ENCODE measurements at regions not wholly inside any gene's neighbourhood (a gene's known extent, or its start where the extent isn't known, plus 50 kb on each side); places are given as distances from the start of the nearest gene placed in this dataset.
"Not testable (repeated sequence)": the region's sequence is repeated elsewhere in the genome, so short reads cannot be mapped to it uniquely, and the experiment has no call there.

- TF ChIP-seq, protein P1, sequence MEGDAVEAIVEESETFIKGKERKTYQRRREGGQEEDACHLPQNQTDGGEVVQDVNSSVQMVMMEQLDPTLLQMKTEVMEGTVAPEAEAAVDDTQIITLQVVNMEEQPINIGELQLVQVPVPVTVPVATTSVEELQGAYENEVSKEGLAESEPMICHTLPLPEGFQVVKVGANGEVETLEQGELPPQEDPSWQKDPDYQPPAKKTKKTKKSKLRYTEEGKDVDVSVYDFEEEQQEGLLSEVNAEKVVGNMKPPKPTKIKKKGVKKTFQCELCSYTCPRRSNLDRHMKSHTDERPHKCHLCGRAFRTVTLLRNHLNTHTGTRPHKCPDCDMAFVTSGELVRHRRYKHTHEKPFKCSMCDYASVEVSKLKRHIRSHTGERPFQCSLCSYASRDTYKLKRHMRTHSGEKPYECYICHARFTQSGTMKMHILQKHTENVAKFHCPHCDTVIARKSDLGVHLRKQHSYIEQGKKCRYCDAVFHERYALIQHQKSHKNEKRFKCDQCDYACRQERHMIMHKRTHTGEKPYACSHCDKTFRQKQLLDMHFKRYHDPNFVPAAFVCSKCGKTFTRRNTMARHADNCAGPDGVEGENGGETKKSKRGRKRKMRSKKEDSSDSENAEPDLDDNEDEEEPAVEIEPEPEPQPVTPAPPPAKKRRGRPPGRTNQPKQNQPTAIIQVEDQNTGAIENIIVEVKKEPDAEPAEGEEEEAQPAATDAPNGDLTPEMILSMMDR (IDR thresholded peaks at IDR 0.05; ENCODE audit: borderline replicate concordance, control extremely low read depth, extremely low read depth, insufficient read depth, missing control alignments): no peak
- in situ Hi-C loops (cut with MboI; ENCODE audit: low sequenced_read_pairs, unreplicated experiment): no loop called here
- DNase-seq (ENCODE audit: low spot score): no peak
Observed at GRCh38 chr20:48503166-48503815, 324.5 kb downstream of the PREX1 start.

DNA sequence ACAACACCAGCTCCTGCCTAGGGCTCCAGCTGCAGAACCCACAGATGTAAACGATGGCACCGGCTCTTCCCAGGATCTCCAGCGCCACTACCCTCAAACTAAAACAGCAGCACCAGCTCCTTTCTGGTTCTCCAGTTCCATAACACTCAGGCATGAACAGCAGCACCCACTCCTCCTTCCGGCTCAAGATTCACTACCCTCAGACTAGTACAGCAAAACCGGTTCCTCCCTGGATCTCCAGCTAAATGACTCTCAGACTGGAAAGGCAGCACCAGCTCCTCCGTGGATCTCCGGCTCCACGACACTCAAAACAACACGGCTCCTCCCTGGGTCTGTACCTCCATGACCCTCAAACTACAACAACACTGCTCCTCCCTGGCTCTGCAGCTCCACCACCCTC lies 325.0 kb downstream of the PREX1 start:
- in situ Hi-C loops (cut with MboI; ENCODE audit: low sequenced_read_pairs, unreplicated experiment): no loop called here
- no peak for DNase-seq (ENCODE audit: low spot score)
- TF ChIP-seq, protein P1 (IDR thresholded peaks at IDR 0.05; ENCODE audit: borderline replicate concordance, control extremely low read depth, extremely low read depth, insufficient read depth, missing control alignments): no peak

DNA sequence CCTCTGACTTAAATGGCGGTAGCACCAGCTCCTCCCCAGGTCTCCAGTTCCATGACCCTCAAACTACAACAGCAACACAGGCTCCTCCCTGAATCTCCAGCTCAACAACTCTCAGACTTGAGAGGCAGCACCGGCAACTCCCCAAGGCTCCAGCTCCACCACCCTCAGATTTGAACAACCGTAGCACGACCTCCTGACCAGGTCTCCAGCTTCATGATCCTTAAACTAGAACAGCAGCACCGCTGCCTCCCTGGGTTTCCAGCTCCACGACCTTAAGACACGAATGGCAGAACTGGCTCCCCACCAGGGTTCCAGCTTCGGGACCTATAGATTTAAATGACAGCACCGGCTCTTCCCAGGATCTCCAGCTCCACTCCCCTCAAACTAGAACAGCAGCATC lies 325.8 kb downstream of the PREX1 start:
- in situ Hi-C loops (cut with MboI; ENCODE audit: low sequenced_read_pairs, unreplicated experiment): no loop called here
- TF ChIP-seq, protein P1 (IDR thresholded peaks at IDR 0.05; ENCODE audit: borderline replicate concordance, control extremely low read depth, extremely low read depth, insufficient read depth, missing control alignments): no peak
- no peak for DNase-seq (ENCODE audit: low spot score)

- in situ Hi-C loops (cut with MboI; ENCODE audit: low sequenced_read_pairs, unreplicated experiment); DNase-seq (ENCODE audit: low spot score): not testable (repeated sequence)
Observed at GRCh38 chr20:48500900-48501299, 326.9 kb downstream of the PREX1 start.

- in situ Hi-C loops (cut with MboI; ENCODE audit: low sequenced_read_pairs, unreplicated experiment); DNase-seq (ENCODE audit: low spot score): not testable (repeated sequence)
Observed at GRCh38 chr20:48498939-48499338, 328.9 kb downstream of the PREX1 start.

GRCh38 chr20:48498125-48498524 lies 329.7 kb downstream of the PREX1 start:
- DNase-seq (ENCODE audit: low spot score); in situ Hi-C loops (cut with MboI; ENCODE audit: low sequenced_read_pairs, unreplicated experiment): not testable (repeated sequence)

- DNase-seq (ENCODE audit: low spot score): no peak
- TF ChIP-seq, protein P1 (IDR thresholded peaks at IDR 0.05; ENCODE audit: borderline replicate concordance, control extremely low read depth, extremely low read depth, insufficient read depth, missing control alignments): no peak
- in situ Hi-C loops (cut with MboI; ENCODE audit: low sequenced_read_pairs, unreplicated experiment): no loop called here
Observed at GRCh38 chr20:48493966-48494365, 333.8 kb downstream of the PREX1 start.

- in situ Hi-C loops (cut with MboI; ENCODE audit: low sequenced_read_pairs, unreplicated experiment); DNase-seq (ENCODE audit: low spot score): not testable (repeated sequence)
Observed at GRCh38 chr20:48493331-48493730, 334.5 kb downstream of the PREX1 start.

DNA sequence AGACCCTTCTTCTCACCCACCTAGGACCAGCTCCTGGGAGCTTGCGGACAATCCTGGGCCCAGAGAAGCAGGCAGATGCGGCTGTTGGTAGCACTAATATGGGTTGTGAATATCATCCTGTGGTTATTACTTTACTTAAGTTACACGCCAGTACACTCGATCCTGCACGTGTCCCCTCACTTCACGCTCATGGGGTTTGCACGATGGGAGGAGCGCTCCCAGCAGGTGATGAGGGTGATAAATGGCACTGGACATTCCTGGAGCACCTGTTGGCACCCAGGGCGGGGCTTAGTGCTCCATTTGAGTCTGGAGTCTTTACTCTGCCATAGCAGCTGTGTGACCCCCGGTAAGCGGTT lies 335.1 kb downstream of the PREX1 start:
- in situ Hi-C loops (cut with MboI; ENCODE audit: low sequenced_read_pairs, unreplicated experiment): no loop called here
- TF ChIP-seq, protein P1 (IDR thresholded peaks at IDR 0.05; ENCODE audit: borderline replicate concordance, control extremely low read depth, extremely low read depth, insufficient read depth, missing control alignments): no peak
- no peak for DNase-seq (ENCODE audit: low spot score)
